ENCODE measurements at regions not wholly inside any gene's neighbourhood (a gene's known extent, or its start where the extent isn't known, plus 50 kb on each side); places are given as distances from the start of the nearest gene placed in this dataset.

DNA sequence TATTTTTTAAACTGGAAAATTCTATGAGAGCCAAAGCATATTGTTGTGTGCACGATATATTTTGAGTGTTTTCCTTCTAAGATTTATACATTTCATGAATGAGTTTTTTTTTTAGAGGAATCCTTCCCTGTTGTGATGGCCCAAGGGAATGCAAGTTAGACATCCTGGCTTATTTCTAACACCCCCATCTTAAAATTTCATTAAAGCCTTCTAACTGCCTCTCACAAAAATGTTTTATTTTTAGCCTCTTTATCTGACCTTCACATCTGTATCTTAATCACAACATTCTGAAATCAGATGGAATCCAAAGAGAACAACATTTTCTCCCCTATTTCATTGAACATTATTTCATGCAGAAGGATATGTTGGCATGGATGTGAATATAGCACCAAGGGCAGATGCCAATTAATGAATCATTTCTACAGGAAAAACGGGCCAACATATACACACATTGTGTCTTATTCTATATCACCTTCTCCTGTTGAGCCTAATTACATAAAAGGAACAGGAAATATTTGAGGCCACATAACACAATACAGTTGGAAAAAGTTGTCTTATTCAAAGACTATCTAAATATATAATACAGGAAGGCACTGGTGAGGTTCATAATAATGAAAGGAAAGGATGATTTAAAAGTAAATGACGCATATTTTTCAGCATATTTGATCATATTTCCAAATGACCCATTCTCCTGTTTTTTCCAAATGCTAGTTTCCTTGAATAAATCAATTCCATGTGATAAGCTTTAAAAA is 455.5 kb downstream of the TTLL7 start:
- TF ChIP-seq, protein P1, sequence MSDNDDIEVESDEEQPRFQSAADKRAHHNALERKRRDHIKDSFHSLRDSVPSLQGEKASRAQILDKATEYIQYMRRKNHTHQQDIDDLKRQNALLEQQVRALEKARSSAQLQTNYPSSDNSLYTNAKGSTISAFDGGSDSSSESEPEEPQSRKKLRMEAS (IDR thresholded peaks at IDR 0.05; ENCODE audit: low read depth, low read length): no peak
- TF ChIP-seq POLR2A (IDR thresholded peaks at IDR 0.05; ENCODE audit: extremely low read depth, insufficient read length) (no peak), MYC (IDR thresholded peaks at IDR 0.05; ENCODE audit: low read depth, low read length) (no peak)
- TF ChIP-seq, protein P2, sequence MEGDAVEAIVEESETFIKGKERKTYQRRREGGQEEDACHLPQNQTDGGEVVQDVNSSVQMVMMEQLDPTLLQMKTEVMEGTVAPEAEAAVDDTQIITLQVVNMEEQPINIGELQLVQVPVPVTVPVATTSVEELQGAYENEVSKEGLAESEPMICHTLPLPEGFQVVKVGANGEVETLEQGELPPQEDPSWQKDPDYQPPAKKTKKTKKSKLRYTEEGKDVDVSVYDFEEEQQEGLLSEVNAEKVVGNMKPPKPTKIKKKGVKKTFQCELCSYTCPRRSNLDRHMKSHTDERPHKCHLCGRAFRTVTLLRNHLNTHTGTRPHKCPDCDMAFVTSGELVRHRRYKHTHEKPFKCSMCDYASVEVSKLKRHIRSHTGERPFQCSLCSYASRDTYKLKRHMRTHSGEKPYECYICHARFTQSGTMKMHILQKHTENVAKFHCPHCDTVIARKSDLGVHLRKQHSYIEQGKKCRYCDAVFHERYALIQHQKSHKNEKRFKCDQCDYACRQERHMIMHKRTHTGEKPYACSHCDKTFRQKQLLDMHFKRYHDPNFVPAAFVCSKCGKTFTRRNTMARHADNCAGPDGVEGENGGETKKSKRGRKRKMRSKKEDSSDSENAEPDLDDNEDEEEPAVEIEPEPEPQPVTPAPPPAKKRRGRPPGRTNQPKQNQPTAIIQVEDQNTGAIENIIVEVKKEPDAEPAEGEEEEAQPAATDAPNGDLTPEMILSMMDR (IDR thresholded peaks at IDR 0.05; ENCODE audit: low read depth, low read length): no peak

Data from NB4 (cell line).